Activated gamma-delta T cell treated with Interleukin-2 at 50 U/mL for 16 hours (primary cell): ENCODE measurements at regions not wholly inside any gene's neighbourhood (a gene's known extent, or its start where the extent isn't known, plus 50 kb on each side); places are given as distances from the start of the nearest gene placed in this dataset.

Experiments used
- DNase-seq: peaks from one replicate; pipeline ENCODE4 v3.0.0-alpha.2; 2020

GRCh38 chr1:30061292-30062220 is 661.8 kb downstream of the MATN1 start:
- DNase-seq = no peak

DNA sequence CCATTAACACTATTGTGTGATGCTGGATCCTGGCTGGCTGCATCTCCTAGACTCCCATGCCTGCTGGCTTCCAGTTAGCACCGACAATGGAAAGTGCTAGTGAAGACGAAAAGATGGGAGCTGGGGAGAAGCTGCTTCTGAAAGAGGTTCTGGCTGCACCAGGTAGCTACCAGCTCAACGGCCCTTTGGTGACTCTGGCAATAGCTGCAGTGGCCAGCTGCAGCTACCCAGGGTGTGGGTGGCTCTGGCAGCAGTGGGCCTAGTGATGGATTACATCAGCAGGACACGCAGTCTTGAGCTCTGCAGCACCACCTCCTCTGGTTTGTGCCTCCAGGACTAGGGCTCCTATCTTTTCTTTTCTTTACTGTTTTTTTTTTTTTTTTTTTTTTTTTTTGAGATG is 662.6 kb downstream of the MATN1 start:
- no peak for DNase-seq

- DNase-seq = no peak
Observed at GRCh38 chr1:30058970-30059369, 664.4 kb downstream of the MATN1 start.

DNA sequence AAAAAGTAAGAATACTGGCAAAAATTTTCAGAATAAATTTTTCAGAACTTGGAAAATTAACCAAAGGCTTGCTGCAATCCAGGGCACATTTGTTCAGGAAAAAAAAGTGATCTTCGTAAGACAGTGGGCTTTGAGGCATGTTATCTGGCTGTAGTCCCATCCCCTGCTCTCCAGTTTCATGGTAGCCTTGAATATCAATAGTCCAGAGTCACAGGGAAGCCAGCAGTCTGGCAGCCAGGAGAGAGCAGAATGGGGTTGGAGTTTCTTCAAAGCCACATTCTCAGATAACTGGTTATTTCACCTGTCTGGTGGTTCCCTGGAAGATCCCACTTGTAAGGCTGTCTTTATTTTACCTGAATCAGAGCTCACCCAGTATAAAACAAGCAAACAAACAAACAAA is 669.3 kb downstream of the MATN1 start:
- DNase-seq = no peak

GRCh38 chr1:30052178-30052577 is 671.2 kb downstream of the MATN1 start:
- no peak for DNase-seq

- no peak for DNase-seq
Observed at GRCh38 chr1:30051777-30052176, 671.6 kb downstream of the MATN1 start.

GRCh38 chr1:30049748-30050296 is 673.6 kb downstream of the MATN1 start:
- no peak for DNase-seq

GRCh38 chr1:30048905-30049304 is 674.5 kb downstream of the MATN1 start:
- no peak for DNase-seq

DNA sequence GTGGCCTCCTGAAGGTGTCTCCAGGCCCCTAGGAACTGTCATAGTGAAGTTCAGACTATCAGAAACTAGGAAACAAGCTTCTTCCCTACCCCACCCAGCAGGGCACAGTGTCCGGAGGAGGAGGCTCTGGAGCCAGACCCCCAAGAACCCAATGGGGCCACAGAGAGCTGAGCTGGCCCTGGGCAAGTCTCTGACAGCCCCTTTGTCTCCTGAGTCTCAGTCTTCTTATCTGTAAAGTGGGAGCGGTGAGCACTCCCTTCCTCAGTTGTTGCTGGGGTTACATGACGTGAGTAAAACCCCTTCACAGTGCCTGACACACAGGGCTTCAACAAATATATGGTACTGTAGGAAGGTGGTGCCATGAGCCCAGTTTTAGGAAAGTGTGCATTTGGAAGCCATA is 675.8 kb downstream of the MATN1 start:
- DNase-seq = no peak

DNA sequence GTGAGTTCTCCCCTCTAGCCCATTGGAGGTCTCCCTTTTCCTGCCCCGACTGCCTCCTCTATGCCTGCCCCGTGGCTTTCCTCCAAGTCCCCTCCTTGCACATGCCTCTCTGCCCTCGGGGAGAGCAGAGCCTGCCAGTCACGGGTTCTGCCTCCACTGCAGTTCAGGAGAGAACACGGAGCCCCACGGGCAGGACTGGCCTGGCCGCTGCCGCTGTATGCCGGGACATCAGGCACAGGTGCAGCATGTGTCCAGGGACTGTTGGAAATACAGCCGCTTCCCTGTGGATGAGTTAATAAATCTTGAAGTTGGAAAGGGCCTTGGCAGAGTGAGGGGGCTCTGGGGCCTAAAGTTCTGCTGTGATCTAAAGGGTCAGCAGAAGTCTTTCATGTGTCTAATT is 676.6 kb downstream of the MATN1 start:
- DNase-seq = no peak

GRCh38 chr1:30045304-30046090 is 677.9 kb downstream of the MATN1 start:
- no peak for DNase-seq

DNA sequence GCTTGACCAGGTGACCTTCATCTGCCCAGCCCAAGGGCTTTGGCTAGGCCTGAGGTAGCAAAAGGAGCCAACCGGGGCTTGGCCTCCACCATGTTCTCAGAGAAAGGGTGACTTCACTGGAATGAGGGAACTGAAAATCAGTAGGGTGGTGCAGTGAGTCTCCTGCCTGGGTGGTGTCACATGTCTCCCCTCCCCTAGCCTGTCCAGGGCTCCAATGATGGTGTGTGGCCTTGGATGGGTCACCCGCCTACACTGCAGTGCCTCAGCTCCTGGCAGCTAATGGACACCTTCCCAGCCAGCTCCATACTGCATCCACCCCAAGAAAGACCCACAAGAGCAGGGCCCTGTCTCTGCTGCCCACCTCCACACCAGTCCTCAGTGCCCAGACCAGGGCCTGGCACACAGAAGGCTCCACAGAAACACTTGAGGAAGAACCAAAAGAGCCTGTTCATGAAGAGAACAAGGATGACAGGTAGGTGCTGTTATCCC is 678.7 kb downstream of the MATN1 start:
- DNase-seq = no peak

- no peak for DNase-seq
Observed at GRCh38 chr1:30043731-30044408, 679.5 kb downstream of the MATN1 start.

GRCh38 chr1:30043256-30043655 is 680.1 kb downstream of the MATN1 start:
- no peak for DNase-seq

- DNase-seq = no peak
Observed at GRCh38 chr1:30042438-30043147, 680.8 kb downstream of the MATN1 start.

- DNase-seq = no peak
Observed at GRCh38 chr1:30041741-30042437, 681.5 kb downstream of the MATN1 start.

DNA sequence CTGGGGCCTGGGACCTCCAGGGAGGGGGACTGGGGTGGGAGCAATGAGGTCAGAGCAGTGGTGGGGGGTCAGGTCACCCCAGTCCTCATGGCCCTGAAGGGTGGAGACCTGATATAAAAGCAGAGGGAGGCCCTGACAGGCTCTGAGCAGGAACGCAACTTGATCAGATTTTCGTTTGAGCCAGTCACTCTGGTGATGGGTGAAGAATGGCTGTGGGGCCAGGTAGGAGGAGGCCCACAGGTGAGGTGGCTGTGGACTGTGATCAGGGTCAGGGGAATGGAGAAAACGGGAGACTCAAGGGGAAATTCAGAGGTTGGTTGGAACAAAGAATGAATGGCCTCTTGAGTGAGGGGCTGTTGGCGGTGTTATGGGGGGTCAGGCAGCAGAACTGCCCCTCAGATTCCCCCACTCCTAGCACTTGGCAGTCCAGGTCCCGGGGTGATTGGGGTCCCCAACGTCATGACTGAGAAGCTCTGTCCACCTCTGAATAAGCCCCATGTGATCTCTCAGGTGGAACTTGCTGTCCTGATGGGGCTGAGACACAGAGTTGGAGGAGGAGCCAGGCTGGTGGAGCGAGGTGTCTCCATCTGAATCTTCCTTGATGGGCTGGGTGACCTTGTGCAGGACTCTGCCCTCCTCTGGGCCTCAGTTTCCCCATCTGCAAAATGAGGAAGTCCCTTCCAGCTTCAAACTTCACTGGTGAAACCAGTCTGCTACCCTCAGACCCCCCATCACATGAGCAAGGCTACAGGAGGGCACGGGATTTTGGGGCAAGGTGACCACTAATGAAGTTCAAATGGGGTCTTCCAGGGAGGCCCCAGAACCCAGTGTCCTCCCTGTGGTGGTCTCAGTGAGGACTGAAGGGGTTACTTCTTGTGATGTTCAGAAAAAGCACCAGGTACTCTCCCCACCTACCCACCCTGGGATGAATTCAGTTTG is 683.0 kb downstream of the MATN1 start:
- no peak for DNase-seq

DNA sequence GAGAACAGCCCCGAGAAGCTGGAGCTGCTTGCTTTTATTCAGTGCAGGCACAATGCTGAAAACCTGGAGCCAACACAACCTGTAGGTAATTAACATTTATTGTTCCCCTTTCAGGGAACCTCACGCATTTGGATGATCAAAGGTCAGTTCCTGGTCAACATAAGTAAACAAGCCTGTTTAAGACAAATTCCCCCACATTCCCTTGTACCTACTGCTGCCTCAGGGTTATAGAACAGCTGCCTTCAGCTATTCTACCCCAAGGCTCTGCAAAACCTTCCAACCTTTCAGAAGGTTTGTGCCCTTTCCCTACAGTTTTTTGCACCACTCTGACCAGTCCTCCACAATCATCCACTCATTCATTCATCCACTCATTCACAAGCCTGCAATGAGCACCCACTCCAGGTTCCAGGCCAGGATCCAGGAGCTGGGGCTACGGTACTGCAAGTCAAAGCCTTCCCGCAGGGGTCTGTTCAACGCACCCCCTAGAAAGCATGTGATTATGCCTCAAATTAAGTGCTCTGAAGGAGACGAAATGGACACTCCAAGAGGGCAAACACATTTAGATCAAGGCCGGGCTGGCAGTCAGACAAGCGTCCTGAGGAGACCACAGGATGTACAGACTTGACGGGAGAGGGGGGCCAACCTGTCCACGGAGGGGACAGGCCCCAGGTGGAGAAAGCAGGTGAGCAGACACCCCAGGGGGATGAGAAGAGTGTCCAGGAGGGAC is 683.9 kb downstream of the MATN1 start:
- DNase-seq = no peak

DNA sequence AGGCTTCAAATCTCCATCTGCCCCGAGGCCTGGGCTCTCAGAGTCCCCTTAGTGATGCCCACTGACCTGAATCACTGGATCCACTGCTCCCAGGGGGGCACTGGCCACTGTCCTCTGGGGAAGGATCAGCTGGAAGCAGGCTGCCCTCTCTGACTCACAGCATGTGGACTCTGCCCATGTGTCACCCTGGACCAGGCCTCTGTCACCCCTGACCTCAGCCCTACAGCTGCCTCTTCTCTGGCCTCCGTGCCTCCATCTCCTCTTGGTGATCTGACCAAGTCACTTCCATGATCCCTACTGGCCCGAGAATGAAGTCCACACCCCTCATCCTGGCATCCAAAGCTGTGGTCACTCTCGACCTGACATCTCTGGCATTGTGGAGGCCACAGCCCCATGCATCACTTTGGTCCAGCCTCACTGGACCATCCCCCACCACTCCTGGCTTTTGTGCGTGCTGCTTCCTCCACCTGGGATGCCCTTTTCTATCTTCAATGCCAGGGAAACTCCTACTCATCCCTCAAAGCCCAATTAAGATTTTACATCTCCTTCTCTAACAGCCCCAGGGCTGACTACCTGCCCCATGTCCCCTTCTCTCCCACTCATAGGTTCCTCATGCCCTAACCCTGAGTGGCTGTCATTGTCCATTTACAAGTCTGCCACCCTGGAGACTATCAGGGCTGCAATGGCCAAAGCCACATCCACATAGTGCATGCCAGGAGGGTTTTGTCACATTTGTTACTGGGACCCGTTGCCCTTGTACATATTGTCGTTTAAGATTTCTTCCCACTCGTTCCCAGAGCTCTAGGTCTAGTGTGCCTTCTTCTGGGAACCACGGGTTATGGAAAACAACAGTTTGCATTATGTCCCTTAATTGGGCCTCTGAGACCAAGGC is 685.0 kb downstream of the MATN1 start:
- DNase-seq = no peak
